GM12878 (cell line): ENCODE measurements at regions not wholly inside any gene's neighbourhood (a gene's known extent, or its start where the extent isn't known, plus 50 kb on each side); places are given as distances from the start of the nearest gene placed in this dataset.

Experiments
- ATAC-seq: fragments of 200-7000 bp; cut with Tn5 transposase; 3 replicates; pipeline ENCODE4 v1.9.1; 2020; ENCODE audit warnings: mild to moderate bottlenecking, moderate library complexity
- BruUV-seq: library from RNA; stranded (reverse); fragments of 400-500 nt; replicated peaks from 2 replicates; lab custom pipeline; 2021; lab: Mats Ljungman, UMichigan
- CTCF ChIA-PET: fragments of 300-600 bp; sonication (Branson Sonifier 250); formaldehyde crosslinking; extraction: SDS; loops from one replicate; lab custom pipeline; 2021; ENCODE audit warnings: inconsistent platforms; lab: Yijun Ruan, JAX
- POLR2A ChIA-PET: fragments of 350-600 bp; formaldehyde crosslinking; extraction: SDS; loops from one replicate; lab custom pipeline; 2021; ENCODE audit warnings: inconsistent platforms; lab: Charles Lee
- RAD21 ChIA-PET: fragments of 300-600 bp; sonication (Branson Sonifier 250); formaldehyde crosslinking; loops from one replicate; lab custom pipeline; 2023; ENCODE audit warnings: antibody characterized with exemption; ENCODE audit not compliant: unreplicated experiment; lab: Charles Lee
- SMC1A ChIA-PET: fragments of 300-600 bp; sonication (Branson Sonifier 250); formaldehyde crosslinking; loops from one replicate; lab custom pipeline; 2023; ENCODE audit not compliant: unreplicated experiment, uncharacterized antibody; lab: Charles Lee
- DNase-seq: peaks from one replicate; pipeline ENCODE4 v3.0.0-alpha.2; 2011; ENCODE audit warnings: low read depth, low spot score
- FAIRE-seq: peaks from 3 replicates; lab custom pipeline; 2011; peaks lifted over from hg19 to GRCh38; lab: Jason Lieb, UNC
- H2AFZ ChIP-seq: 2 replicates; pipeline ENCODE4 v1.6.0; 2011; ENCODE audit warnings: low read depth, low read length, control low read depth; ENCODE audit not compliant: control insufficient read depth
- H3K27ac ChIP-seq: 2 replicates; pipeline ENCODE4 v1.5.1; 2011; ENCODE audit warnings: control low read depth; ENCODE audit not compliant: control insufficient read depth, insufficient read depth
- H3K27me3 ChIP-seq, 2 experiments: replicated peaks in 1 of 2; 2 replicates each; pipeline versions ENCODE4 v1.6.0 to v1.6.1; 2011; ENCODE audit warnings: low read length in 1 of 2; ENCODE audit not compliant: control insufficient read depth in 2 of 2, insufficient read depth in 2 of 2
- H3K36me3 ChIP-seq, 2 experiments: 2 replicates each; pipeline ENCODE4 v1.5.1; 2011; ENCODE audit warnings: low read length in 1 of 2; ENCODE audit not compliant: control insufficient read depth in 2 of 2, insufficient read depth in 2 of 2
- H3K4me1 ChIP-seq: 2 replicates; pipeline ENCODE4 v1.6.1; 2011; ENCODE audit warnings: mild to moderate bottlenecking, low read length, moderate library complexity, mixed read lengths; ENCODE audit not compliant: control insufficient read depth, insufficient read depth
- H3K4me2 ChIP-seq: 2 replicates; pipeline ENCODE4 v1.6.0; 2011; ENCODE audit warnings: control low read depth; ENCODE audit not compliant: control insufficient read depth, insufficient read depth
- H3K4me3 ChIP-seq: fragments of 200-600 bp; sonication (generic); 2 replicates; pipeline ENCODE4 v1.5.1; 2016
- H3K79me2 ChIP-seq: 2 replicates; pipeline ENCODE4 v1.6.0; 2011; ENCODE audit warnings: low read length; ENCODE audit not compliant: control insufficient read depth, insufficient read depth
- H3K9ac ChIP-seq: 2 replicates; pipeline ENCODE4 v1.8.0; 2011; ENCODE audit warnings: low read length, control low read depth, mixed read lengths; ENCODE audit not compliant: control insufficient read depth, insufficient read depth
- H3K9me3 ChIP-seq: replicated peaks from 3 replicates; pipeline ENCODE4 v1.5.1; 2011; ENCODE audit warnings: mild to moderate bottlenecking, low read length; ENCODE audit not compliant: control insufficient read depth, insufficient read depth
- H4K20me1 ChIP-seq: 2 replicates; pipeline ENCODE4 v1.6.0; 2011; ENCODE audit not compliant: control insufficient read depth, insufficient read depth
- CREB1 ChIP-seq: IDR thresholded peaks from 2 replicates; pipeline ENCODE4 v1.6.1; 2012; ENCODE audit warnings: low read depth, mild to moderate bottlenecking, inconsistent platforms
- EGR1 ChIP-seq, 2 experiments: IDR thresholded peaks; 1 replicate in 1 of 2; 2 replicates in 1 of 2; pipeline ENCODE4 v1.6.1; 2011 to 2012; ENCODE audit warnings: low read depth in 2 of 2, low read length in 2 of 2, borderline replicate concordance in 1 of 2, mild to moderate bottlenecking in 1 of 2, moderate library complexity in 1 of 2
- FOXM1 ChIP-seq: IDR thresholded peaks from 2 replicates; pipeline ENCODE4 v1.6.1; 2012; ENCODE audit warnings: low read depth, mild to moderate bottlenecking, inconsistent platforms, low read length, moderate library complexity
- HCFC1 ChIP-seq: fragments of 150-350 bp; IDR thresholded peaks from 2 replicates; pipeline ENCODE4 v1.6.1; 2014; ENCODE audit warnings: low read length
- HDGF ChIP-seq: fragments of 450-650 bp; IDR thresholded peaks from 2 replicates; pipeline ENCODE4 v1.6.1; 2016; ENCODE audit warnings: antibody characterized with exemption
- JUNB ChIP-seq: IDR thresholded peaks from 2 replicates; pipeline ENCODE4 v1.6.1; 2016; ENCODE audit warnings: antibody characterized with exemption, mild to moderate bottlenecking
- MYC ChIP-seq: IDR thresholded peaks from 2 replicates; pipeline ENCODE4 v1.6.1; 2011; ENCODE audit warnings: mild to moderate bottlenecking, low read length, moderate library complexity, inconsistent platforms; ENCODE audit not compliant: insufficient read depth, insufficient replicate concordance, insufficient read length, severe bottlenecking
- NFXL1 ChIP-seq: fragments of 450-650 bp; IDR thresholded peaks from 2 replicates; pipeline ENCODE4 v1.6.1; 2017; ENCODE audit warnings: antibody characterized with exemption, mild to moderate bottlenecking, borderline replicate concordance
- NFYB ChIP-seq: IDR thresholded peaks from 2 replicates; pipeline ENCODE4 v1.6.1; 2011; ENCODE audit warnings: low read depth, mild to moderate bottlenecking, low read length, improper control_type of control experiment, moderate library complexity; ENCODE audit not compliant: insufficient read depth
- RFX5 ChIP-seq: IDR thresholded peaks from 2 replicates; pipeline ENCODE4 v1.6.1; 2011; ENCODE audit warnings: low read depth, low read length, improper control_type of control experiment
- TCF3 ChIP-seq: IDR thresholded peaks from 2 replicates; pipeline ENCODE4 v1.6.1; 2012; ENCODE audit warnings: low read depth, mild to moderate bottlenecking, low read length, borderline replicate concordance; ENCODE audit not compliant: insufficient read depth
- YBX1 ChIP-seq: fragments of 450-650 bp; IDR thresholded peaks from 2 replicates; pipeline ENCODE4 v1.6.1; 2016; ENCODE audit warnings: antibody characterized with exemption
- YY1 ChIP-seq: IDR thresholded peaks from 2 replicates; pipeline ENCODE4 v1.6.1; 2011; ENCODE audit warnings: low read depth, mild to moderate bottlenecking, low read length
- WGBS: methylation state at CpG from one replicate; pipeline ENCODE4 v1.1.6; 2016; ENCODE audit warnings: low lambda C conversion rate; ENCODE audit not compliant: insufficient replicate concordance, insufficient coverage; ENCODE audit errors: missing lambda C conversion rate; 5-methylcytosine and 5-hydroxymethylcytosine counted together
- in situ Hi-C: fragments of 300-500 bp; cut with MboI; formaldehyde crosslinking; loops from 9 replicates; pipeline ENCODE4 v1.14.3; 2018; ENCODE audit warnings: mixed read lengths
- intact Hi-C: fragments of 100-400 bp; cut with micrococcal nuclease; formaldehyde crosslinking; loops from one replicate; pipeline ENCODE4 v1.14.2; 2022; ENCODE audit not compliant: unreplicated experiment
- TF ChIP-seq, protein P1 (sequence below): IDR thresholded peaks from 2 replicates; pipeline ENCODE4 v1.6.1; 2012; ENCODE audit warnings: low read depth, low read length, improper control_type of control experiment
- TF ChIP-seq, protein P2 (sequence below): fragments of 450-650 bp; IDR thresholded peaks from 2 replicates; pipeline ENCODE4 v1.6.1; 2017; ENCODE audit warnings: mild to moderate bottlenecking, moderate library complexity
- TF ChIP-seq, protein P3 (sequence below): fragments of 450-650 bp; IDR thresholded peaks from 2 replicates; pipeline ENCODE4 v1.6.1; 2018; ENCODE audit warnings: mild to moderate bottlenecking, low read depth, moderate library complexity; ENCODE audit not compliant: partially characterized antibody

DNA sequence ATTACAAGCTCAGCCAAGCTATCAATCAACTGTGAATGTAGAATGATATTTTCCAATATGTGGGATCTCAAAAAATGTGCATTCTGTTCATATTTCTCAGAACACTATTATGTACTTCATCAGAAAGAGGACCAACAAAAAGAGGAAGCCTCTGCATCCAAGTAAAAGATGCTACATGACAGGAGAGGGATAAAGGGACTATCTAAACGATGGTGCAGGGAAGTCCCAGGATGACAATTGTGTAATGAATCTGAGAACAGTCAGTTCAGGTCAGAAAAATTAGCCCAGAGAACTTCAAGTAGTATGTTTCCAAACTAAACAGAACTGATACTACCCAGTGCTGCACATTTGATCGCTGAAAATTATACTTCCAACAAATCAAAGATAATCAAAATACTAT lies 127.0 kb downstream of the ZNF330 start:
- Histone ChIP-seq H3K27ac (no peak overlapping the region), H3K9ac (no peak overlapping the region), H3K36me3 (no peaks in the 10 kb centered on the region), H4K20me1 (no peaks in the 10 kb centered on the region), H3K4me3 (no peak overlapping the region), H3K4me1 (peaks cover 5% of the 10 kb centered on the region; the same call in 1 of the 2 replicates), H3K4me2 (no peak overlapping the region), H3K79me2 (no peaks in the 10 kb centered on the region), H2AFZ (no peak overlapping the region), H3K27me3 (no peaks in the 10 kb centered on the region), H3K9me3 (no peaks in the 10 kb centered on the region; the same call in 2 of the 3 replicates)
- ChIA-PET SMC1A (interaction anchor here (0.5 to 2.1 kb wide), 4 partner anchors 10 to 1500 kb away, joined by 3 to 4 read pairs (median 4); no protein-coding TSS in a partner anchor), RAD21 (interaction anchor here (1.2 to 2.2 kb wide), 4 partner anchors 12 to 364 kb away, joined by 3 to 12 read pairs (median 3); no protein-coding TSS in a partner anchor), POLR2A (no interaction called here), CTCF (interaction anchor here (0.7 to 2.1 kb wide), 5 partner anchors 42 to 1500 kb away, joined by 3 to 14 read pairs (median 6); no protein-coding TSS in a partner anchor)
- DNase-seq = no peak
- 50% methylated on average over 2 of the region's 2 CpGs for WGBS
- no peak for ATAC-seq
- BruUV-seq = no TSS peak
- no peak for FAIRE-seq
- intact Hi-C loops = loop anchor here (5.0 kb wide), 1 partner anchor 290 kb away; the partner anchor contains the start of gene IL15
- in situ Hi-C loops = no loop called here
- TF ChIP-seq, protein P1, sequence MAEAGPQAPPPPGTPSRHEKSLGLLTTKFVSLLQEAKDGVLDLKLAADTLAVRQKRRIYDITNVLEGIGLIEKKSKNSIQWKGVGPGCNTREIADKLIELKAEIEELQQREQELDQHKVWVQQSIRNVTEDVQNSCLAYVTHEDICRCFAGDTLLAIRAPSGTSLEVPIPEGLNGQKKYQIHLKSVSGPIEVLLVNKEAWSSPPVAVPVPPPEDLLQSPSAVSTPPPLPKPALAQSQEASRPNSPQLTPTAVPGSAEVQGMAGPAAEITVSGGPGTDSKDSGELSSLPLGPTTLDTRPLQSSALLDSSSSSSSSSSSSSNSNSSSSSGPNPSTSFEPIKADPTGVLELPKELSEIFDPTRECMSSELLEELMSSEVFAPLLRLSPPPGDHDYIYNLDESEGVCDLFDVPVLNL = no peak
- TF ChIP-seq YY1 = no peak
- TF ChIP-seq, protein P2, sequence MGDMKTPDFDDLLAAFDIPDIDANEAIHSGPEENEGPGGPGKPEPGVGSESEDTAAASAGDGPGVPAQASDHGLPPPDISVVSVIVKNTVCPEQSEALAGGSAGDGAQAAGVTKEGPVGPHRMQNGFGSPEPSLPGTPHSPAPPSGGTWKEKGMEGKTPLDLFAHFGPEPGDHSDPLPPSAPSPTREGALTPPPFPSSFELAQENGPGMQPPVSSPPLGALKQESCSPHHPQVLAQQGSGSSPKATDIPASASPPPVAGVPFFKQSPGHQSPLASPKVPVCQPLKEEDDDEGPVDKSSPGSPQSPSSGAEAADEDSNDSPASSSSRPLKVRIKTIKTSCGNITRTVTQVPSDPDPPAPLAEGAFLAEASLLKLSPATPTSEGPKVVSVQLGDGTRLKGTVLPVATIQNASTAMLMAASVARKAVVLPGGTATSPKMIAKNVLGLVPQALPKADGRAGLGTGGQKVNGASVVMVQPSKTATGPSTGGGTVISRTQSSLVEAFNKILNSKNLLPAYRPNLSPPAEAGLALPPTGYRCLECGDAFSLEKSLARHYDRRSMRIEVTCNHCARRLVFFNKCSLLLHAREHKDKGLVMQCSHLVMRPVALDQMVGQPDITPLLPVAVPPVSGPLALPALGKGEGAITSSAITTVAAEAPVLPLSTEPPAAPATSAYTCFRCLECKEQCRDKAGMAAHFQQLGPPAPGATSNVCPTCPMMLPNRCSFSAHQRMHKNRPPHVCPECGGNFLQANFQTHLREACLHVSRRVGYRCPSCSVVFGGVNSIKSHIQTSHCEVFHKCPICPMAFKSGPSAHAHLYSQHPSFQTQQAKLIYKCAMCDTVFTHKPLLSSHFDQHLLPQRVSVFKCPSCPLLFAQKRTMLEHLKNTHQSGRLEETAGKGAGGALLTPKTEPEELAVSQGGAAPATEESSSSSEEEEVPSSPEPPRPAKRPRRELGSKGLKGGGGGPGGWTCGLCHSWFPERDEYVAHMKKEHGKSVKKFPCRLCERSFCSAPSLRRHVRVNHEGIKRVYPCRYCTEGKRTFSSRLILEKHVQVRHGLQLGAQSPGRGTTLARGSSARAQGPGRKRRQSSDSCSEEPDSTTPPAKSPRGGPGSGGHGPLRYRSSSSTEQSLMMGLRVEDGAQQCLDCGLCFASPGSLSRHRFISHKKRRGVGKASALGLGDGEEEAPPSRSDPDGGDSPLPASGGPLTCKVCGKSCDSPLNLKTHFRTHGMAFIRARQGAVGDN = no peak
- TF ChIP-seq NFXL1 = no peak
- no peak for TF ChIP-seq TCF3
- no peak for TF ChIP-seq NFYB
- TF ChIP-seq, protein P3, sequence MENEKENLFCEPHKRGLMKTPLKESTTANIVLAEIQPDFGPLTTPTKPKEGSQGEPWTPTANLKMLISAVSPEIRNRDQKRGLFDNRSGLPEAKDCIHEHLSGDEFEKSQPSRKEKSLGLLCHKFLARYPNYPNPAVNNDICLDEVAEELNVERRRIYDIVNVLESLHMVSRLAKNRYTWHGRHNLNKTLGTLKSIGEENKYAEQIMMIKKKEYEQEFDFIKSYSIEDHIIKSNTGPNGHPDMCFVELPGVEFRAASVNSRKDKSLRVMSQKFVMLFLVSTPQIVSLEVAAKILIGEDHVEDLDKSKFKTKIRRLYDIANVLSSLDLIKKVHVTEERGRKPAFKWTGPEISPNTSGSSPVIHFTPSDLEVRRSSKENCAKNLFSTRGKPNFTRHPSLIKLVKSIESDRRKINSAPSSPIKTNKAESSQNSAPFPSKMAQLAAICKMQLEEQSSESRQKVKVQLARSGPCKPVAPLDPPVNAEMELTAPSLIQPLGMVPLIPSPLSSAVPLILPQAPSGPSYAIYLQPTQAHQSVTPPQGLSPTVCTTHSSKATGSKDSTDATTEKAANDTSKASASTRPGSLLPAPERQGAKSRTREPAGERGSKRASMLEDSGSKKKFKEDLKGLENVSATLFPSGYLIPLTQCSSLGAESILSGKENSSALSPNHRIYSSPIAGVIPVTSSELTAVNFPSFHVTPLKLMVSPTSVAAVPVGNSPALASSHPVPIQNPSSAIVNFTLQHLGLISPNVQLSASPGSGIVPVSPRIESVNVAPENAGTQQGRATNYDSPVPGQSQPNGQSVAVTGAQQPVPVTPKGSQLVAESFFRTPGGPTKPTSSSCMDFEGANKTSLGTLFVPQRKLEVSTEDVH = no peak
- no peak for TF ChIP-seq JUNB
- no peak for TF ChIP-seq CREB1
- TF ChIP-seq MYC = no peak
- TF ChIP-seq YBX1 = no peak
- TF ChIP-seq EGR1 (IDR thresholded peaks at IDR 0.05; ENCODE audit: borderline replicate concordance in 1 of 2, low read depth in 2 of 2, low read length in 2 of 2) = no peak
- no peak for TF ChIP-seq FOXM1
- TF ChIP-seq HDGF = no peak
- TF ChIP-seq HCFC1 = no peak
- TF ChIP-seq RFX5 = no peak
